GM21717 (cell line): ENCODE measurements at regions not wholly inside any gene's neighbourhood (a gene's known extent, or its start where the extent isn't known, plus 50 kb on each side); places are given as distances from the start of the nearest gene placed in this dataset.
"Not testable (repeated sequence)": the region's sequence is repeated elsewhere in the genome, so short reads cannot be mapped to it uniquely, and the experiment has no call there.

Experiments used
- ATAC-seq: cut with Tn5 transposase; IDR thresholded peaks from one replicate; pipeline ENCODE4 v1.9.1; 2021; ENCODE audit warnings: mild to moderate bottlenecking, moderate library complexity; ENCODE audit not compliant: unreplicated experiment

DNA sequence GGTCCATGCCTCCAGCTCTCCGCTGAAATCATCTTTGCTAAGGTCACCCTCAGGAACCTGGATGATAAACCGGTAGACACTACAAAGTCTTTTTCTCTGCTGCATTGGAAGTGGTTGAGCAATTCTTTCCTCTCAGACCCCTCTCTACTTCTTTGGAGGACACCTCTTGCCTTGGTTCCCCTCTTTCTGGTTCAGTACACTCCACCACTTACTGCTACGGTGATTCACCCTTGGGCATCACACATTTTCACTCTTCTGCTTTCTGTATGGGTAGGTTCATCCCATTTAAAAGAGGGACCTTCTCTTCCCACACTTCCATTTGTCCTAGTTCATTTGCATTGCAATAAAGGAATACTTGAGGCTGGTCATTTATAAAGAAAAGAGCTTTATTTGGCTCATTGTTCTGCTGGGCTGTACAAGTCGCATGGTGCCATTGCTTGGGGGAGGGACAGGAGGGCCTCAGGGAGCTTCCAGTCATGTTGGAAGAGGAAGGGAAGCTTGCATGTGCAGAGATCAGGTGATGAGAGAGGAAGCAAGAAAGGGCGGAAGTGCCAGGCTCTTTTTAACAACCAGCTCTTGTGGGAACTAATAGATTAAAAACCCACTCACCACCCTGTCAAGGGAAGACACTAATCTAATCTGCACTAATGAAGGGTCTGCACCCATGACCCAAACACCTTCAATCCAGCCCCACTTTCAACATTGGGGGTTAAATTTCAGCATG lies 149.7 kb upstream of the TMEM170B start:
- ATAC-seq: no peak

DNA sequence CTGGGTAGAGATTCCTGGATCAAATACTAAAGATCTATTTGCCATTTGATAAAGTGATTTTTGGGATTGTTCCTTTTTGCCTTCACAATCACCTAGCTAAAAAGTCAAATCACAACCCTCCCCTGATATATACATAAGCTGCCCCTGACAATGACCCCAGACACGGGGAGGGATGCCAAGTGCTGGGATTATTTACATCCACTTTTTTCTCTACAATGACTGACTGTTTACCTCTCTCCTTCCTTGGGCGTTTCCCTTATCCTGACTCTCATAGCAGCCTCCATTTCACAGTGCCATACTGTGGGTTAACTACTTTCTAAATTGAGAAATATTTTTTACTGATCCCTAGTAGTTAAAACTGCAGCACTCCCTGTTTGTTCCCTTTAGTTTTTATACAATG lies 150.8 kb upstream of the TMEM170B start:
- no peak for ATAC-seq

DNA sequence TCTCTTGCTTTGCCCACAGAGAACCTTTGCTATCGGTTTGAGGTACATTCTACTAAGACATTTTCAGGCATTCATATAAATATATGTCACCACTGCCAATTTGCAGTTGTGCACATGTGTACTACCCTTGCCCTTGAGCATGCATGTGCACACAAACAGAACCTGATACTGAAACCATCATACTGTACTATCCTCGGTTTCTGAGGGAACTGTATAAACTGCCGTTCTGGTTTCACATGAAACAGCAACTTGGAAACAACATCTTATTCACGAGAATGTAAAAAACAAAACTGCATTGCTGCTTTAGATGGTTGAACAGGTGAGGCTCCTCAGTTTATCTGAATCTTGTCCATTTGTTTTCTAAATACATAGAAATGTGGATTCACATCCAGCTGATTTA lies 151.2 kb upstream of the TMEM170B start:
- peak; percentile 77 for ATAC-seq

DNA sequence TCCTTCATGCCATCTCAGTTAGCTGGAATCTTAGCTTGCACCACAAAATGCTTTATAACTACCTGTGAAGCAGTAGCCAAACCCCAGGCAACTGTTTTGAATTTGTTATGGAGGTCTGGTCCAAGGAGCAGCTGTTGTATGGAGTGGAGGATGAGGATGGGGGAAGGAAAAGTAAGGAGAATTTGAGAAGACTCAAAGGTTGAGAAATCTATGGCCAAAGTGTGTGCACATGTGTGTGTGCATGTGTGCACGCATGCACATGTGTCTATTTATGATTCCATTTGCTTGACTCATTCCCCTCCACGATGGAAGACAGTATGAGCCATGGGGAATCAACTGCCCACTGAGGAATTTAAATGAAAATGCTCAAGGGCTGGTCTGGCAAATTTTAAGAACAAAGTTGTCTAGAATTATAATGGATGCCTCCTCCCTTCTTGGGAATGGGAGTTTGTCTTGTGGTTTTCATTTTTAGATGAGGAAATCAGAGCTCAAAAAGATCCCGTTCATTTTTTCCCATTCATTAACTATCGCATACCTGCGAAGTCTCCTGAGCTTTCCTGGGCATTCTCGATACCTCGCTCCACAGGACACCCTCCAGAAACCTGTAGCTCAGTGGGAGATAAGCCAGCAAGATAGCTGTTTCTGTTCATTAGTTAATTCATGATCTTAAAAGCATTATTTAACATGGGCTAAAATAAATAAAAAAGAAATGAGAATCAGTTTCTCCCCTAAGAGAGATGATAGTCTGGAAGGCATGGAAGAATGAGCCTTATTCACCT lies 152.3 kb upstream of the NEDD9 start:
- no peak for ATAC-seq

DNA sequence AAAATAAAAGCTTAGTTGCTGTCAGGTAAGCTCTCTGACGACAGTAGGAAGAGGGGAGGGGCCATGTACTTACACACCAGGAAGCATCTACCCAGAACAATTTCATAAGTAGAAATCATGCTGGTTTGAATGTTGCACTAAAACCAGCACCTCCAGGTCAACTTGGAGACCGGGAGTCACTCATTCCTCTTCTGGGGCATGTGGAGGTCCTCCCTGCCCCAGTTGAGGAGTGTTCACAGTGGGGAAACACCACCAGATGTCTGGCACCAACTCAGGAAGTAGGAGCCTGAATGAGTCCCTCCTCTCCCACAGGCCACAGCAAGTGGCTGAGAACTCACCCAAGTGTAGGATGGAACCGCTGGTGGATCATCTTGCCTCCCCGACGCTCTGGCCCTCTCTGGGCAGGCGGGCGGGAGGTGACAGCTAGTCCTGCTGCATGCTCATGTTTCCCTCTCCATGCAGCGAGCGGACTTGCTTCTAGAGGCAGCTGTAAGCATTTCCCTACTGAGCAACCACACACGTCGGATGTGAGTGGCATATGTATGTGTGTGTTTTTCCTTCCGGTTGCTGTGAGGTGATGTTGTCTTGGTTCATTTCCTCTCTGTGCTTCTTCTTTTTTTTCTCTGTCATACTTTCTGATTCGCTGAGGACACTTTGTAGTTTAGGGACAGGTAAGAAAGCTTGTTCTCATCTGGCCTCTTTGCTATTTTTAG lies 149.5 kb upstream of the NEDD9 start:
- ATAC-seq: peak; percentile 69

DNA sequence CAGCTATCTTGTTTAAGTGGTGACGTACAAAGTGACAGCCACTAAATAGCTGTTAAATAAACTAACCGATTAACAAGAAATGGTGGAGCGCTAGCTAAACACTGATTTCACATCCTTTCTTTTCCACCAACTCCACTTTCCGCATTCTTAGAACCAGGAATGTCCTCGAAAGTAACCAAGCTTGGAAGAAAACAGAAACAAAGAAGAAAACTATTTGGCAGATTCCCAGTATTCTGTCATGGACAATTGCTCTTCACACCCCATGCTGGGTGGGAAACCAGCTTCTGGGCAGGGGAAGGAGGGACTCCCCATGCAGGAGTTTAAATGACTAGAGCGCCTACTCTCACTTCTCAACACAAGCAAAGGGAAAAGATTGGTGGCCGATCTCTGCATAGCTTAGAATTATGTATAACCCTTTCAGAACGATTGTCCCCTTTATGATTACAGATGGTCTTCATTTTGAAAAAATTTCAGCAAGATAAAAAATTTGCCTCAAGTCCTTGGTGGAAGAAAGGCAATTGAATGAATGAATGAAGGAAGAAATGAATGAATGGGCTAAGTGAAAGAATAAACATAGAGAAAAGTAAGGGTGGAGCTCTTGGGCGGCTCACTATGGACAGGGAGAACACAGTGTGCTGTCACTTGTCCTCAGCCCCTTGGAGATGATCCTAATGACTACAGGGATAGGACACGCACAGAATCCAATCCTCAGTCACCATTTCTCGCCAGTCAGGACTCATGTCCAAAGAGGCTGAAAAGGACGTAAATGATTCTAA lies 148.7 kb upstream of the NEDD9 start:
- no peak for ATAC-seq

DNA sequence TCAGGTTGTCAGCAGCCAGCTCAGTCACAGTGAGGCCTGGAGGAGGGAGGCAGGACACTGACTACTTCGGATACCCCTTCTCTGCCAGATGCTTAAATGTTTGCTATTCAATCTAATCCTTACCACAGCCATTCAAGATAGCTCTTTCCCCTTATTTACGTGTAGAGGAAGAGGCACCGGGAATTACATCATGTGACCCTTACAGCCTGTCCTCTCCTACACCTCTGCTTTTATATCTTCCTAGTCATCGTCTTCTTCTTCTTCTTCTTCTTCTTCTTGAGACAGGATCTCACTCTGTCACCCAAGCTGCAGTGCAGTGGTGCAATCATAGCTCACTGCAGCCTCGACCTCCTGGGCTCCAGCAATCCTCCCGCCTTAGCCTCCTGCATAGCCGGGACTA lies 148.1 kb upstream of the NEDD9 start:
- ATAC-seq: no peak

DNA sequence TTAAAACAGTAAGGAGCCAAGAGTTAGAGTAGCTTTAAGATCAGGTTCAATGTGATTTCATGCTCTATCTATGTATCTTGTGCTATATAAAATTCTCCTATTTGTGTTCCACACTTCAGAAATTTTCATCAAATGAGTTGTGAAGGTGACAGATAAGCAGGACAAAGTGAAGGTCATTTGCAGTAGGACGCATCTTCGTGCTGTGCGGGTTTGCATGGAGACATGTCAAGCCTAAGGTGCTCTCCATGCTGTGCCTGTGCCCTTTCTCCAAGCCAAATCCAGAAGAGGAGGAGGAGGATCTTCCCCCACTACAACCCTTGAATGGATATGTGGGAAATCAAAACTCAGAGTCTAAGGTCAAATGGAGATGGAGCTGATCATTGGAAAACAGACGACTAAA lies 147.3 kb upstream of the NEDD9 start:
- ATAC-seq: no peak

DNA sequence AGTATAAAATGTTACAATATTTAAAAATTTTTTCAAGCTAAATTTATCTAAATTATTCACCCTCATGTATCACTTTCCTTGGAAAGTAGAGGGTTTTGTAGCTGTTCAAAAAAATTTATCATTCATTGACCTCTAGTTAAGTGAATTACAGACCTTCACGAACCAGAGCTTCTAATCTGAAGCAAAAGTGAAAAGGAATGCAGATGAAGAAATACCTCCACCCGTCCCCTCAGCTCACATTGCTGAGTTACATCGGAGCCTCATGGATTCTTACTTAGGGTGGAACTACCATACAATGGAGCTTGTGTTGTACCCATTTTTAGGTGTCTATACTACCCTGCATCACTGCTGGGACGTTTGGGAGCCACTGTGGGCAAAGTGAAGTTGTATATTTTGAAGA lies 146.2 kb upstream of the NEDD9 start:
- no peak for ATAC-seq

DNA sequence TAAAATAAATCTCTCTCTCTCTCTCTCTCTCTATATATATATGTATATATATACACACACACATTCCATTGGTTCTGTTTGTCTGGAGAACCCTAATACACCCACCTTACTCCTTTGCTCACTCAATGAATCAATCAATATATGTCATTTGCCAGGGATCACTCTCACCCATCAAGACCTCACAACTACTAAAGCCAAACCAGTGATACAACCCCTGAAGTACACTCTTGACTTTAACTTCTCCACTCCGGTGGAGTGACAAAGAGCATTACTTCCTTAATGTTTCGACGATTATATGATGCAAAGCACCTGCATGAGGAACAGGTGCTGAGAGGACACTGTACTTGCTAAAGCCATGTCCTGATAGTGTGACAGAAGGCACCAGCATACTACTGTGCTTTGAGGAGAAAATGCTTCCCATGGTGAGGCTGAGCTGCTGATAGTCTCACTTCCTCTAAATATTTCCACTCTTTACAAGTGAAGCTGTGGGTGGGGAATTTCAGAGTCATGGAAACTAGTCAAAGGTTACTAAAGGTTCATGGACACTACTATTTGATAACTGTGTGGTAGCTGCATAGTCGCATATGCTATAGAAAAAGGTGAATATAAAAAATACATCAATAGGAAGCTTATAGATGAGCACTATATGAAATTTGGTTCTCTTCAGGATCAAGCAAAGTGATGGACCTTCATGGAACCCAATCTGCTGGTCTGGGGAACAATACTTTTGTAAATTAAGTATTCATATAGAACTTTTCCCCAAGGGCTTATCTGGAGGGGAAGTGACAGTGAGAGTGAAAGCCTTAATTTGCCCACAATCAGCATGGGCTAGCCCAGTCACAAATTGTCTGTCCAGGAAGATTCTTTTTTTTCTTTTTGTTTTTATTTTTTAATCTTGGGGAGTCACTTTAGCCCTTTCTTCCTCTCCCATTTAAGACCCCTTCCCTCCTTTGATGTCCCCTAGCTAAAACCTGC lies 141.9 kb upstream of the NEDD9 start:
- ATAC-seq: peak; percentile 91

DNA sequence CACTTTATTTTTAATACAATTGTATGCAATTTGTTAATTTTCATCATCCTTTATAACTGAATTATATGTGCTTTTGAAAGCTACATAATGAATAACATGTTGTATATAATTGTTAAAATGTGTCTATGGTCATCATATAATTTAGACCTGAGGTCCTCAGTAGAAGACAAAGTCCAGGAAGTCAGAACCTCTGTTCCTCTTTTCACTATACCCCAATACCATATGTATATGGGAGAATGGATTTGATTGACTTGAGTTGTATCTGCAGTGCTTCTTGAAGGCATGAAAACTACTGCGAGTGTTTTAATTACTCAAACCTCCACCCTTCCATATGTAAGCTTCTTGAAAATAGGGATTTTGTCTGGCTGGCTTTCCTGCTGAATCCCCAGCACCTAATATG lies 140.7 kb upstream of the NEDD9 start:
- no peak for ATAC-seq

DNA sequence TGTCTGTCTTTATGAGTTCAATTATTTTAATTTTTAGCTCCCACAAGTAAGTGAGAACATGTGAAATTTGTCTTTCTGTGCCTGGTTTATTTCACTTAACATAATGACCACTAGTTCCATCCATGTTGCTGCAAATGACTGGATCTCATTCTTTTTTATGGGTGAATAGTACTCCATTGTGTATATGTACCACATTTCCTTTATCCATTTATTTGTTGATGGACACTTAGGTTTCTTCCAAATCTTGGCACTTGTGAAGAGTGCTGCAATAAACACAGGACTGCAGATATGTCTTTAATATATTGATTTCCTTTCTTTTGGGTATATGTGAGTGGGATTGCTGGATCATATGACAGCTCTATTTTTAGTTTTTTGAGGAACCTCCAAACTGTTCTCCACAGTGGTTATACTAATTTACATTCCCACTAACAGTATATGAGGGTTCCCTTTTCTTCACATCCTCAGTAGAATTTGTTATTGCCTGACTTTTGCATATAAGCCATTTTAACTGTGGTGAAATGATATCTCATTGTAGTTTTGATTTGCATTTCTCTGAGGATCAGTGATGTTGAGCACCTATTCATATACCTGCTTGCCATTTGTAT lies 139.8 kb upstream of the NEDD9 start:
- ATAC-seq: not testable (repeated sequence)

DNA sequence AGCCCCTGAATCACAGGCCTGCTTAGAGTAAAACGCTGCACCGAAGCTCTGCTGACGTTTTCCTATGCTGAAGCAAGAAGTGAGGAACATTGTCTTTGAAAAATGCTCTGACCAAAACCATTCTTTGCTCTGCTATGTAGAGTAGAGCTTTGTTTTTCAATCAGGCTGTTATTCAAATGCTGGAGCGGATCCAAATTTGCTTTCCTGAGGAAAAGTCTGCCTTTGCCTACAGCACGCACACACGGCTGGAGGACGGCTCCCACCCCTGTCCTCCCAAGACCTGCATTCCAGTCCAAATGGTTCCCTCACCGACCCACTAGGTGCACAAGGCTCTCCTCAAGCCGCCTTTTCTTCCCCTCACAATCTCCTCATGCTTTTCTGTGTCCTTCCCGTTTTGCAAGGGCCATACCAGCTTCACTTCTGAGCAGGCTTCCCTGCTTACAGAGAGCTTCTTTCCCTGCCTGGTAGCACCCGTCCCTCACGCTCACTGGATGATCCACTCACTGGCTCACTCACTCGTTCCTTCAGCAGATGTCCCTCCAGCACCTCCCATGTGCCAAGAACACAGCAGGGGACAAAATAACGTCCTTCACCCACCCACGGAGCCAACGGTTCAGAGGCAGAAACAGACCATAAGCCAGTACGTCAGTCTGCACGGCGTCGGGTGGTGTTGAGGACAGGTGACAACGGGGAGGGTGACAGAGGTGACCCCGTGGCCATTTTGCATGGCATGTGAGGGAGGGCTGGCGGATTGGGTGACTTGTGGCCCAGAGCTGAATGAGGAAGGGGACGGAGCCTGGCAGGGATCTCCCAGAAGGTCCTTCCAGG lies 137.9 kb upstream of the NEDD9 start:
- ATAC-seq: no peak

DNA sequence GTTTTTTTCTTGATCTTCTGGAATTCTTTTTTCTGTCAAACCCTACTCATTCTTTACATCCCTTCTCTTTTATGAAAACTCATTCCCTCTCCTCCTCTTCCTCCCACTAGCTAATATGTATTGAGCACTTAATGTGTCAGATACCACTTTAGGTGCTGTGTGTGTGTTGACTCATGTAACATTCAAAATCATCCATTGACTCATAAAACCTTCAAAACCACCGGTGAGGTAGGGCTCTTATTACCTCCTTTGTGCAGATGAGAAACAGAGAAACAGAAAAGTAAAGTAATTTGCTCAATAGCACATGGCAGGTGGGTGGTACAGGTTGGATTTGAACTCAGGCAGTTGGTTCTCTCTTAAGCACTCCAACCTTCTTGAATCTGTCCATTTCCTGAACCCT lies 136.3 kb upstream of the NEDD9 start:
- ATAC-seq: no peak

DNA sequence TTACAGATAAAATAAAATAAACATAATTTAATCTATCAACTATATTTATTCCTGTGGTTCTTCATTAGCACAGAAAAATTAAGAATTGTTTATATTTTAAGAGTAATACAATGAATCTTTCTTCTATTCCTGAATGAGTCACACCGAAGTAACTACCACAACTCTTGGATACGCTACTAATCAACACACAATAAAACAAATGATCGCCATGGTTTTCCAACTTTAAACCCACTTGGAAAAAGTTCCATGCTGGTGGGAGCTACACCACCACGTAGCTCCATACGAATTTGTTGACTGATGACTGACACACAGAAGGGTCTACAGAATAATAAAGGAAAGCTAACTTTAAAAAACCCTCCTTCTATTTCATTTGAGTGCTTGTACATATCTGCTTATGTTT lies 135.8 kb upstream of the NEDD9 start:
- ATAC-seq: no peak

DNA sequence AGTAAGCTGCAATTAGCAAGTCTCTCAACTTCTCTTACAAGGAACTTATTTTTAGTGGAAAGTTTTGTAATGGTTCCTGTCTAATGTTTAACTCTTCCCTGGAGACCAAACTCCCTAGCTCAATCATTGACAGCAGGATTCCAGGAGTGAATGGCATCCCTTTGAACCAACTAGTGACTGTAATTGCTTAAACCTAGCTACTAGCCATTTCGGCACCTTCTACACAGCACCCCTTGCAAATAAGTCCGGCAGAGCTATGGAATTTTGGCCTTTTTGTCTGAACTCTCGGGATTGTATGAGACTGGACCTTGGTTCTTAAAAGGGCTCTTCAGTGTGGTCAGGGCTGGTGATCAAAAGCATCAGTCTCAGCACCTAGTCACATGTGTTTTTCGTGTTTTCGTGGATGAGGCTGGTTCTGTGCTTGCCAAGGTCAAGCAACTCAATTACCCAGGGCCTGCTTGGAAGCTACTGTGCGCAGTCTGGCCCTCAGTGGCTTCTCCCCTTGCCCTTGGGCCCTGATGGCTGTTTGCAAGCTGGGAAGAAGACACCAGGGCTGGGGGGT lies 135.3 kb upstream of the NEDD9 start:
- ATAC-seq: no peak

DNA sequence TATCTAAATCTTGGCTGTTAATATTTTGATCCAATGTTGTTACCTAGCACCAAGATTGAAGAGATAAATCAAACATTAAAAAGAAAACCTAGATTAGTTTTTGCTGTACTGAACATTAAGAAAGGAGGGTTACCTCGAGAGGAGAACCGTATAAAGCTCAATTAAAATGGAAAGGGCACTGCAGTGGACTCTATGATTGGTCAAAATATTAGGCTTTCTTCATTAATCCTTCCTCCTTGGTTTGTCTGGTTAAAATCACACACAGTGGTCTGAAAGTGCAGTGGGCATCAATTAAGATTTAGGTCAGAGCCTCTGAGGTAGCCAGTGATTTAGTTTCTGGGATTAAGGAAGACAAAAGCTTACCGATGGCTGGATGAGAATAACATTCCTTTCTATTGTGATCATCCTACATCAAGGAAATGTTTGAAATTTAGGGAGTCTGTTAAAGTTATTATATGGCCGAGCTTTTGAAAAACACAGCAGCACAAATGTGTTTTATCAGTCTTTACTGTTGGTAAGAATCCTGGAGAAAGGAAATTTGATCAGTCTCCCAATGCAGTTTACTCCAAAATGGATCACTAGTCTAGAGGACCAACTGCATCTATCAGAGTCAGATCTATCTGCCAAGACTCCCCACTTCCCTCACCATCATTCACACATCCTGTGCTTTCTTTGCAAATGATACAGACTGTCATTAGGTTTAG lies 134.6 kb upstream of the NEDD9 start:
- ATAC-seq: no peak
